ENCODE measurements at regions not wholly inside any gene's neighbourhood (a gene's known extent, or its start where the extent isn't known, plus 50 kb on each side); places are given as distances from the start of the nearest gene placed in this dataset.

DNA sequence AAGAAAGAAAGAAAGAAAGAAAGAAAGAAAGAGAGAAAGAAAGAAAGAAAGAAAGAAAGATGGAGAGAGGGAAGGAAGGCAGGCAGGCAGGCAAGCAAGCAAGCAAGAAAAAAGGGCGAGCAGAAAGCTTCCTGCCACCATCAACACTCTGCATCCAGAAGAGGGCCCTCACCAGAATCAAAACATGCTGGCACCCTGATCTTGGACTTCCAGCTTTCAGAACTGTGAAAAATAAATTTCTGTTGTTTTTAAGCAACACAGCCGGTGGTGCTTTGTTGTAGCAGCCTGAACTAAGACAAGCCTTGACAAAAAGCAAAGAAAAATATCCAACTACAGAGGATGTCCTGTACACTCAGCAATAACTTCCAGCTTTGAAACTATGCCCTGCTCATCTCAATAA, 401.7 kb downstream of the LRATD1 start:
- Histone ChIP-seq H3K36me3 (ENCODE audit: control insufficient read depth, insufficient read depth, low read length, severe bottlenecking) (no peaks in the 10 kb centered on the region), H3K9me3 (ENCODE audit: control insufficient read depth, low read length) (no peaks in the 10 kb centered on the region), H3K4me3 (ENCODE audit: low read length) (no peak overlapping the region), H3K9ac (ENCODE audit: low read length) (no peak overlapping the region), H3K4me1 (ENCODE audit: control insufficient read depth, insufficient read depth, low read length) (peaks cover 16% of the 10 kb centered on the region), H3K27me3 (replicated peaks; ENCODE audit: control insufficient read depth, insufficient read depth, low read length) (no peaks in the 10 kb centered on the region)
- DNase-seq (ENCODE audit: low read depth) = no peak

- no peak overlapping the region for H3K4me3 ChIP-seq (ENCODE audit: low read length)
- no peaks in the 10 kb centered on the region for H3K36me3 ChIP-seq (ENCODE audit: control insufficient read depth, insufficient read depth, low read length, severe bottlenecking)
- peaks cover 16% of the 10 kb centered on the region for H3K4me1 ChIP-seq (ENCODE audit: control insufficient read depth, insufficient read depth, low read length)
- H3K27me3 ChIP-seq (replicated peaks; ENCODE audit: control insufficient read depth, insufficient read depth, low read length) = no peaks in the 10 kb centered on the region
- H3K9me3 ChIP-seq (ENCODE audit: control insufficient read depth, low read length) = no peaks in the 10 kb centered on the region
- H3K9ac ChIP-seq (ENCODE audit: low read length) = no peak overlapping the region
- no peak for DNase-seq (ENCODE audit: low read depth)
These were observed 402.3 kb downstream of the LRATD1 start for GRCh38 chr2:15034860-15035259.

DNA sequence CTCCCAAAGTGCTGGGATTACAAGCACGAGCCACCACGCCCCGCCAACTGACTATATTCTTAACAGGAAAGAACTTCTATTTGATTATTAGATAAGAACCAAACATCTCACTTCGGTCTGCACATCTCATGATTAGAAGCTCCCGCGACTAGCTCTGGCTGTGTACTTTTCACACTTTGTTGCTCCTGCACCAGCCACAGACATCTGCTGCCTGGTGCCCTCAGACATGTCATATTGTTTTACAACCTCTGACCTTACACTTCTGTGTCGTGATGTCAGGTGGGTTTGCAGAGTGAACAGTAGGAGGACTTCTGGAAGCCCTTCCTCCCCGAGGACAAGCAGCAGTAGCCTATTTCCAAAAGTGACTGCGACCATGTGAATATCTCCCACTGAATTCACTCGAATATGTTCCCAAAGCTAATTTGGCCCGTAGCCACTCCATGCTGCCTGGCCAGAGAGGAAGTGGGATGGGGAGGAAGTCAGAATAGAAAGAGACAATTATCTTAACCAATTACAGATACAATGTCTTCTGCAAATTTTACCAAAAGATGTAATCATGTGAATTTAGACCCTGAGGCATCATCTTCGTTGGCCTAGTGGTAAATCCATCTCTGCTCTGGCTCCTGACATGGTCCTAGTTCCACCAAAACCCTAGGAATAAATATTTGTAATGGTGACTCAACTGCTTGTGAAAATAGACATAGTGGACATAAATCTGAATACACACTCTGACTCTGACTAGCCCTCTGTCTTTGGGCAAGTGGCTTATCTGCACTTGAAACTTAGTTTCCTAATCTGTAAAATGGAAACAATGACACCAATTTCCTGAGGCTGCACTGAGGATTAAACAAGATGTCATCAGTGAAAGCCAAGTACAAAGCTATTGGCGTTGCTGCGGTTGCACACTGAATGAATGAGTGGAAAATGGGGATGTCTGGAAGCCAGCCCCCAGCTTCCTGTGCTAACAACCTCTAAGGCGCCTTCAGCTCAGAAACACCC, 406.1 kb downstream of the LRATD1 start:
- H3K4me1 ChIP-seq (ENCODE audit: control insufficient read depth, insufficient read depth, low read length) = peaks cover 31% of the 10 kb centered on the region
- no peaks in the 10 kb centered on the region for H3K36me3 ChIP-seq (ENCODE audit: control insufficient read depth, insufficient read depth, low read length, severe bottlenecking)
- no peaks in the 10 kb centered on the region for H3K9me3 ChIP-seq (ENCODE audit: control insufficient read depth, low read length)
- H3K9ac ChIP-seq (ENCODE audit: low read length) = no peak overlapping the region
- DNase-seq (ENCODE audit: low read depth) = no peak
- H3K27me3 ChIP-seq (replicated peaks; ENCODE audit: control insufficient read depth, insufficient read depth, low read length) = no peaks in the 10 kb centered on the region
- no peak overlapping the region for H3K4me3 ChIP-seq (ENCODE audit: low read length)

DNA sequence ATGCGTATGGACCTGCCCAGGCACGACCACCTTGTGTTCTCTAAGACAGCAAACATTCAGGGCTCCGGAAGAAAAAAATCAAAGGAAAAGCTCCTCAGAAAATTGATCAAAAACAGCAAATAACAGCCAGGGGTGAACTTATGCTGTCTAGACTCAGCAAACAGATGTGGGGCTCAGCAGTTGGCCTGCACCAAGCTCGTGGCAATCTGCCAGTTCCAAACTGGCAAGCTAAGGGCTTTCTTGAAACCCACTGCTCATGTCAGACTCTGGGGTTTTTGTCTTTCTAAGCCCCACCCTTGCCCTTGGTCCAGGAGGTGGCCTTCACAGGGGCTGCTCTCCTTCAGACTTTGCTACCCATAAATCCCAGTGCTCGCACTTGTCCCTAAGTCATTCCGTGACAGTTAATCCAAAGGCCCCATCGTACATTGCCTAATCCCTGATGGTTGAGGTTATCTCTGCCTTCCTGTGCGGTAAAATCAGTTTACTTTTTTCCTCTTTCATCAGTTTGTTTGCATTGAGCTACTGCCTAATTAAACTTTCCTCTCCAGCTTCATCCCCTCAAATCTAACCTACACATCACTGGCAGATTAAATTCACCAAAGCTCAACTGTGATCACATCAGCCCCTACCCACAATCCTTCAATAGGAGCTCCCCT, 408.0 kb downstream of the LRATD1 start:
- no peak overlapping the region for H3K9ac ChIP-seq (ENCODE audit: low read length)
- DNase-seq (ENCODE audit: low read depth) = no peak

GRCh38 chr2:15041429-15041837, 408.9 kb downstream of the LRATD1 start:
- no peaks in the 10 kb centered on the region for H3K36me3 ChIP-seq (ENCODE audit: control insufficient read depth, insufficient read depth, low read length, severe bottlenecking)
- H3K4me1 ChIP-seq (ENCODE audit: control insufficient read depth, insufficient read depth, low read length) = peaks cover 30% of the 10 kb centered on the region
- no peak overlapping the region for H3K9ac ChIP-seq (ENCODE audit: low read length)
- no peaks in the 10 kb centered on the region for H3K27me3 ChIP-seq (replicated peaks; ENCODE audit: control insufficient read depth, insufficient read depth, low read length)
- no peaks in the 10 kb centered on the region for H3K9me3 ChIP-seq (ENCODE audit: control insufficient read depth, low read length)
- H3K4me3 ChIP-seq (ENCODE audit: low read length) = no peak overlapping the region
- DNase-seq (ENCODE audit: low read depth) = peak; percentile 13

More for the DNA sequence above, 408.0 kb downstream of the LRATD1 start:
- Histone ChIP-seq H3K4me1 (ENCODE audit: control insufficient read depth, insufficient read depth, low read length) (peaks cover 30% of the 10 kb centered on the region), H3K36me3 (ENCODE audit: control insufficient read depth, insufficient read depth, low read length, severe bottlenecking) (no peaks in the 10 kb centered on the region), H3K4me3 (ENCODE audit: low read length) (no peak overlapping the region), H3K9me3 (ENCODE audit: control insufficient read depth, low read length) (no peaks in the 10 kb centered on the region), H3K27me3 (replicated peaks; ENCODE audit: control insufficient read depth, insufficient read depth, low read length) (no peaks in the 10 kb centered on the region)

GRCh38 chr2:15042801-15043217, 410.3 kb downstream of the LRATD1 start:
- peak overlapping the region; percentile 44 for H3K9ac ChIP-seq (ENCODE audit: low read length)
- H3K4me1 ChIP-seq (ENCODE audit: control insufficient read depth, insufficient read depth, low read length) = peaks cover 30% of the 10 kb centered on the region
- no peaks in the 10 kb centered on the region for H3K27me3 ChIP-seq (replicated peaks; ENCODE audit: control insufficient read depth, insufficient read depth, low read length)
- H3K36me3 ChIP-seq (ENCODE audit: control insufficient read depth, insufficient read depth, low read length, severe bottlenecking) = no peaks in the 10 kb centered on the region
- H3K9me3 ChIP-seq (ENCODE audit: control insufficient read depth, low read length) = no peaks in the 10 kb centered on the region
- peak; percentile 65 for DNase-seq (ENCODE audit: low read depth)
- peak overlapping the region; percentile 17 for H3K4me3 ChIP-seq (ENCODE audit: low read length)

DNA sequence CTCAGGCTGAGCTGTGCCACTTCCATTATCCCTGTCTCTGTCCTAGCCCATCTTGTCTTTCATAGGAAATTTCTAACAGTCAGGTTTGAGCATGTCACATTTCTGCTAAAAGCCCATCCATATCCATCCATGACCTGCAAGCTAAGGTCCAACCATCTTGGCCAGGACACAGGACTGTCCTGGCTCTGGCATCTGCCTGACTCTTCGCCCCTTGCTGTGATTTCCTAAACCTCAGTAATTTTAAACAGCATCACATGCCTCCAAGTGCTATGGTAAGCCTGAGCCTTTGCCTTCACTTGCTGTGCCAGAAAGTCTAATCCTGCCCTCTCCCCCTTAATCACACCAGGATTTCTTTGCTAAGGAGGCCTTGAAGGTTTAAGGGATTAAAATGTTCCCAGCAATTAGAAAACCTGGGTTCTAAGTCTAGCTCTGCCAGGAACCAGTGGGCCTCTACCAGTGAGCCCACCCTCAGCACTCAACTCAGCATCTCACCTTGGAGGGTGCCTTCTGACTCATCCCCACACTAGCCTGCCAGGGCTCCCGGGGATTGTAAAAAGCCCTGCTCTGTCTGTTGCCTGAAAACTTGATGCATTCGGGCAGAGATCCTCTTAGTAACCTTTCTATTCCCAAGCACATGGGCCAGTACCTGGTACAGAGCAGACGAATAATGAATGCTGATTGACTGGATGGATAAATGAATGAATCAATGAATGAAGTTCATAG, 411.0 kb downstream of the LRATD1 start:
- H3K36me3 ChIP-seq (ENCODE audit: control insufficient read depth, insufficient read depth, low read length, severe bottlenecking) = no peaks in the 10 kb centered on the region
- DNase-seq (ENCODE audit: low read depth) = no peak
- H3K9me3 ChIP-seq (ENCODE audit: control insufficient read depth, low read length) = no peaks in the 10 kb centered on the region
- peak overlapping the region; percentile 17 for H3K4me3 ChIP-seq (ENCODE audit: low read length)
- H3K4me1 ChIP-seq (ENCODE audit: control insufficient read depth, insufficient read depth, low read length) = peaks cover 30% of the 10 kb centered on the region
- peak overlapping the region; percentile 3 for H3K9ac ChIP-seq (ENCODE audit: low read length)
- no peaks in the 10 kb centered on the region for H3K27me3 ChIP-seq (replicated peaks; ENCODE audit: control insufficient read depth, insufficient read depth, low read length)

DNA sequence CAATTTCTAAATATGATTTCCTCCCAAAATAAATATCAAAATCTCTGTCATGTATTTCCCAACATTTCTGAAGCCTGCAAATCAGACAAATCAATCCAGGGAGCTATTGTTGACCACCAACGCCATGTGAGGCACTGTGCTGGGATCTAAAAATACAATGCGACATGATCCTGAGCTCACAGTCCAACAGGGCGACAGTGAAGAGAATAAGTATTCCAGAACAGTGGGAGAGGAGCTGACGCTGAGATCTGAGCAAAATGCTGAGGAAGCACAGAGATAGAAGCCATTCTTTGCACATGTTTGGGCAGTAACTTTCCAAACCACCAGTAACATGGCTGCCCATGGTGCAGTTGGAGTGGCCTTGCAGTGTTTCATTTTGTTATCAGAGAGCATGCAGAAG, 412.5 kb downstream of the LRATD1 start:
- peaks cover 30% of the 10 kb centered on the region for H3K4me1 ChIP-seq (ENCODE audit: control insufficient read depth, insufficient read depth, low read length)
- no peaks in the 10 kb centered on the region for H3K27me3 ChIP-seq (replicated peaks; ENCODE audit: control insufficient read depth, insufficient read depth, low read length)
- DNase-seq (ENCODE audit: low read depth) = no peak
- no peaks in the 10 kb centered on the region for H3K9me3 ChIP-seq (ENCODE audit: control insufficient read depth, low read length)
- no peaks in the 10 kb centered on the region for H3K36me3 ChIP-seq (ENCODE audit: control insufficient read depth, insufficient read depth, low read length, severe bottlenecking)
- H3K9ac ChIP-seq (ENCODE audit: low read length) = no peak overlapping the region
- no peak overlapping the region for H3K4me3 ChIP-seq (ENCODE audit: low read length)

- Histone ChIP-seq H3K9me3 (ENCODE audit: control insufficient read depth, low read length) (no peaks in the 10 kb centered on the region), H3K4me1 (ENCODE audit: control insufficient read depth, insufficient read depth, low read length) (peaks cover 16% of the 10 kb centered on the region), H3K27me3 (replicated peaks; ENCODE audit: control insufficient read depth, insufficient read depth, low read length) (no peaks in the 10 kb centered on the region), H3K4me3 (ENCODE audit: low read length) (no peak overlapping the region), H3K36me3 (ENCODE audit: control insufficient read depth, insufficient read depth, low read length, severe bottlenecking) (no peaks in the 10 kb centered on the region), H3K9ac (ENCODE audit: low read length) (no peak overlapping the region)
- no peak for DNase-seq (ENCODE audit: low read depth)
These were observed 414.7 kb downstream of the LRATD1 start for GRCh38 chr2:15047184-15047583.

DNA sequence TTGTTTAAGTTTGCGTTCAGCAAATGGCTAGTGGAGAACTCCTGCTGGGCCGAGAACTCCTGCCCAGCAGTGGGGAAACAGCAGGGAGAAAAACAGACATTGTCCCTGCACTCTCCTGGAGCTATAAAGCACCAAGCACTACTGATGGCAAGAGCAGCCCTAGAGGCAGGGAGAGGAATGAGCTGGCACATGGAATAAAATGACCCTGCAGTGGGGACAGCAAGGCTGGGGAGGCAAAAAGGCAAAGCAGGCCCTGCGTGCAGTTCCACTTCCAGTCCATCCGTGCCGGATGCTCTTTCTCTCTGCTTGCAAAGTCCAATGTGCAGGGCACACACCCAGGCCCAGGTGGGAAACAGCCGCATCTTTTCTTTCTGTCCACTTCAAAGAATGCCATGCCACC, 415.5 kb downstream of the LRATD1 start:
- no peak overlapping the region for H3K4me3 ChIP-seq (ENCODE audit: low read length)
- H3K27me3 ChIP-seq (replicated peaks; ENCODE audit: control insufficient read depth, insufficient read depth, low read length) = no peaks in the 10 kb centered on the region
- peaks cover 10% of the 10 kb centered on the region for H3K4me1 ChIP-seq (ENCODE audit: control insufficient read depth, insufficient read depth, low read length)
- no peaks in the 10 kb centered on the region for H3K36me3 ChIP-seq (ENCODE audit: control insufficient read depth, insufficient read depth, low read length, severe bottlenecking)
- H3K9ac ChIP-seq (ENCODE audit: low read length) = no peak overlapping the region
- no peaks in the 10 kb centered on the region for H3K9me3 ChIP-seq (ENCODE audit: control insufficient read depth, low read length)
- no peak for DNase-seq (ENCODE audit: low read depth)

Data from adipocyte (in vitro differentiated cells).